Fibroblast of lung (primary cell): ENCODE measurements at regions not wholly inside any gene's neighbourhood (a gene's known extent, or its start where the extent isn't known, plus 50 kb on each side); places are given as distances from the start of the nearest gene placed in this dataset.
A peak's percentile ranks its signal among the peaks of the same experiment; 100 is the strongest.

ENCODE experiments used
- DNase-seq, 2 donors: peaks; one replicate each; pipeline versions ENCODE4 v3.0.0 to v3.0.0-alpha.2; 2010; ENCODE audit warnings: low read depth in 2 of 2
- H2AFZ ChIP-seq: 2 replicates; pipeline ENCODE4 v1.5.1; 2012; ENCODE audit warnings: low read length, control low read depth, inconsistent platforms
- H3K27ac ChIP-seq: 2 replicates; pipeline ENCODE4 v1.5.1; 2011; ENCODE audit warnings: low read length, control low read depth; ENCODE audit not compliant: insufficient read depth
- H3K27me3 ChIP-seq: 2 replicates; pipeline ENCODE4 v1.5.1; 2011; ENCODE audit warnings: mild to moderate bottlenecking, low read length; ENCODE audit not compliant: control insufficient read depth, insufficient read depth
- H3K36me3 ChIP-seq: 2 replicates; pipeline ENCODE4 v1.5.1; 2011; ENCODE audit warnings: low read length; ENCODE audit not compliant: control insufficient read depth, insufficient read depth
- H3K4me1 ChIP-seq: 2 replicates; pipeline ENCODE4 v1.5.1; 2011; ENCODE audit warnings: low read length; ENCODE audit not compliant: control insufficient read depth, insufficient read depth; ENCODE audit errors: extremely low read depth
- H3K4me2 ChIP-seq: 2 replicates; pipeline ENCODE4 v1.5.1; 2011; ENCODE audit warnings: low read length, control low read depth; ENCODE audit not compliant: insufficient read depth; ENCODE audit errors: extremely low read depth
- H3K4me3 ChIP-seq, 4 experiments: fragments of 200-600 bp in 1 of 4; sonication (generic) in 1 of 4; replicated peaks in 1 of 4; 2 replicates each; pipeline ENCODE4 v1.5.1; 2011 to 2016; ENCODE audit warnings: low read length in 4 of 4, low read depth in 3 of 4, mild to moderate bottlenecking in 3 of 4, control low read depth in 2 of 4, inconsistent platforms in 1 of 4, mixed read lengths in 1 of 4; ENCODE audit not compliant: insufficient read depth in 1 of 4; ENCODE audit errors: control extremely low read depth in 1 of 4
- H3K79me2 ChIP-seq: 2 replicates; pipeline ENCODE4 v1.5.1; 2012; ENCODE audit warnings: mild to moderate bottlenecking, low read length, inconsistent platforms; ENCODE audit not compliant: control insufficient read depth, insufficient read depth
- H3K9ac ChIP-seq: 2 replicates; pipeline ENCODE4 v1.5.1; 2011; ENCODE audit warnings: mild to moderate bottlenecking, low read length, control low read depth; ENCODE audit not compliant: insufficient read depth
- H3K9me3 ChIP-seq: 2 replicates; pipeline ENCODE4 v1.5.1; 2012; ENCODE audit warnings: low read depth, low read length; ENCODE audit not compliant: control insufficient read depth, insufficient read depth
- H4K20me1 ChIP-seq: 2 replicates; pipeline ENCODE4 v1.5.1; 2011; ENCODE audit warnings: low read length; ENCODE audit not compliant: control insufficient read depth, insufficient read depth; ENCODE audit errors: extremely low read depth
- CTCF ChIP-seq, 2 donors: IDR thresholded peaks in 1 of 2; conservative IDR thresholded peaks in 1 of 2; 1 replicate in 1 of 2; 2 replicates in 1 of 2; pipeline ENCODE4 v1.5.1; 2011 to 2012; ENCODE audit warnings: low read length in 2 of 2, control low read depth in 1 of 2, inconsistent platforms in 1 of 2, low read depth in 1 of 2, mild to moderate bottlenecking in 1 of 2
- EZH2 ChIP-seq: IDR thresholded peaks from 2 replicates; pipeline ENCODE4 v1.5.1; 2012; ENCODE audit warnings: low read length, control low read depth, mild to moderate bottlenecking; ENCODE audit errors: missing control alignments

DNA sequence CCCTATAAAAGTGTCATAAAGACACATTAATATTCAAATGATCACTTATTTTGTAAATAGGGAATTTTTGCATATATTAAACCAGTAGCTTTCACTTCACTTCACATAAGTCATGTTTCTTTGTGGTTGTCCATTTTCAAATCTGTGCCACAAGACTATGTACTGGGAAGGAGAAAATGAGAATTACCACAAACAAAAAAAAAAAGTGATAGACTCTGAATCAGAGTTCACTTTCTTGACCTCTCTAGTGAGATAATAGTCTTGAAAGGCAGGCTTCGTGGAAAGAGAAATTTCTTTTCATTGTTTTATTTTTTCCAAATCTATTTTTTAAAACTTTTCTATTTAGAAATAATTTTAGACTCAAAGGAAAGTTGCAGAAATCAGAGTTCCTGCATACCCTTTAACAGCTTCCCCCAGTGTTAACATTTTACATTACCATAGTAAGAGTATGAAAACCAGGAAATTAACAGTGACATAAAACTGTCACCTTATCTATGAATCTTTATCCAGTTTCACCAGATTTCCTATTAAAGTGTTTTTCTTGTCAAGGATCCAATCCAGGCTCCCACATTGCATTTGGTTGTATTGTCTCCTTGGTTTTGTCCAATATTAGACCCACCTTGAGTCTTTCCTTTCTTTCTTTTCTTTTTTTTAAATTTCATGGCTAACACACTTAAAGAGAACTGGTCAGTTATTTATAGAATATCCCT lies 215.4 kb upstream of the PGRMC2 start:
- TF ChIP-seq CTCF (conservative IDR thresholded peaks at IDR 0.05 in 1 of 2, IDR thresholded peaks at IDR 0.05 in 1 of 2; ENCODE audit: low read depth in 1 of 2, low read length in 2 of 2) (no peak), EZH2 (no peak)
- Histone ChIP-seq H3K4me3 (no peak overlapping the region), H3K36me3 (no peaks in the 10 kb centered on the region), H3K4me1 (no peaks in the 10 kb centered on the region), H3K9ac (no peak overlapping the region), H2AFZ (no peak overlapping the region), H4K20me1 (no peaks in the 10 kb centered on the region), H3K9me3 (no peaks in the 10 kb centered on the region), H3K79me2 (no peaks in the 10 kb centered on the region), H3K4me2 (no peak overlapping the region), H3K27ac (no peak overlapping the region), H3K27me3 (no peaks in the 10 kb centered on the region)
- peak in 1 of 2 donors; percentile 48 for DNase-seq

- Histone ChIP-seq H3K4me3 (no peak overlapping the region), H4K20me1 (no peaks in the 10 kb centered on the region), H3K4me1 (no peaks in the 10 kb centered on the region), H3K9me3 (no peaks in the 10 kb centered on the region), H3K27ac (no peak overlapping the region), H3K4me2 (no peak overlapping the region), H3K27me3 (no peaks in the 10 kb centered on the region), H3K9ac (no peak overlapping the region), H3K36me3 (no peaks in the 10 kb centered on the region), H3K79me2 (no peaks in the 10 kb centered on the region), H2AFZ (no peak overlapping the region)
- TF ChIP-seq CTCF (conservative IDR thresholded peaks at IDR 0.05 in 1 of 2, IDR thresholded peaks at IDR 0.05 in 1 of 2; ENCODE audit: low read depth in 1 of 2, low read length in 2 of 2): no peak
- no peak for DNase-seq
These were observed 213.6 kb upstream of the PGRMC2 start for GRCh38 chr4:128501239-128501638.

GRCh38 chr4:128488055-128488705 lies 200.6 kb upstream of the PGRMC2 start:
- no peaks in the 10 kb centered on the region for H3K9me3 ChIP-seq
- no peak overlapping the region for H3K9ac ChIP-seq
- no peak overlapping the region for H3K4me3 ChIP-seq
- no peak for TF ChIP-seq CTCF (conservative IDR thresholded peaks at IDR 0.05 in 1 of 2, IDR thresholded peaks at IDR 0.05 in 1 of 2; ENCODE audit: low read depth in 1 of 2, low read length in 2 of 2)
- TF ChIP-seq EZH2: no peak
- H3K27ac ChIP-seq: no peak overlapping the region
- no peaks in the 10 kb centered on the region for H3K79me2 ChIP-seq
- H2AFZ ChIP-seq: no peak overlapping the region
- H3K4me2 ChIP-seq: no peak overlapping the region
- no peak for DNase-seq
- no peaks in the 10 kb centered on the region for H3K4me1 ChIP-seq
- no peaks in the 10 kb centered on the region for H3K36me3 ChIP-seq
- H4K20me1 ChIP-seq: no peaks in the 10 kb centered on the region
- H3K27me3 ChIP-seq: no peaks in the 10 kb centered on the region
